ENCODE measurements at regions not wholly inside any gene's neighbourhood (a gene's known extent, or its start where the extent isn't known, plus 50 kb on each side); places are given as distances from the start of the nearest gene placed in this dataset.

GRCh38 chr3:99515891-99516290, 122.5 kb upstream of the COL8A1 start:
- Histone ChIP-seq H3K27me3 (no peaks in the 10 kb centered on the region), H3K4me3 (no peak overlapping the region), H3K4me1 (no peaks in the 10 kb centered on the region), H3K27ac (no peak overlapping the region), H3K9me3 (no peaks in the 10 kb centered on the region), H3K36me3 (no peaks in the 10 kb centered on the region)
- no peak for DNase-seq (ENCODE audit: extremely low spot score in 2 of 2)
- TF ChIP-seq POLR2AphosphoS5 (IDR thresholded peaks at IDR 0.05; ENCODE audit: insufficient read depth in 1 of 2, low read depth in 1 of 2): no peak
- no peak for TF ChIP-seq POLR2A (IDR thresholded peaks at IDR 0.05)
- TF ChIP-seq CTCF (IDR thresholded peaks at IDR 0.05): no peak
- intact Hi-C loops (cut with DNase I): no loop called here

GRCh38 chr3:99509224-99509623, 129.2 kb upstream of the COL8A1 start:
- H3K36me3 ChIP-seq: no peaks in the 10 kb centered on the region
- H3K4me1 ChIP-seq: no peaks in the 10 kb centered on the region
- intact Hi-C loops (cut with DNase I): no loop called here
- H3K27ac ChIP-seq: no peak overlapping the region
- no peaks in the 10 kb centered on the region for H3K9me3 ChIP-seq
- H3K27me3 ChIP-seq: no peaks in the 10 kb centered on the region
- no peak for DNase-seq (ENCODE audit: extremely low spot score in 2 of 2)
- no peak for TF ChIP-seq POLR2AphosphoS5 (IDR thresholded peaks at IDR 0.05; ENCODE audit: insufficient read depth in 1 of 2, low read depth in 1 of 2)
- TF ChIP-seq POLR2A (IDR thresholded peaks at IDR 0.05): no peak
- TF ChIP-seq CTCF (IDR thresholded peaks at IDR 0.05): no peak
- no peak overlapping the region for H3K4me3 ChIP-seq

DNA sequence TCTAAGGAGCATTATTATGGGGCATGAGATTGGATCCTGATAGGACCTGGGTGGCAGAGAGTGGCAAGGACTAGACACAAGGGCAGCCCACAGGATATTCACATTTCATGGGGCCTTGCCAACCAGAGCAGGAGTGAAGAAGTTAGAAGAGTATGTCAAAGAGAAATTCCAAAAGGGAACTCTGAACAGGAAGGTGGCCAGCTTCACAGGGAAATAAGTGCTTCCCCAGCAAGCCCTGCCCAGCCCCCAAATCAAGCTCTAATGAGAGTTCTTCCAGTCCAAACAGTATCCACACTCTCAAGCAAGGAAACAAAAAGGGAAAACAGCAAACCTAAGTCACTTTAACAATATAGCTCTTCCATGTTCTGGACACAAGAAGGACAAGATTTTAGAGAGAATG, 130.2 kb upstream of the COL8A1 start:
- Histone ChIP-seq H3K27me3 (no peaks in the 10 kb centered on the region), H3K36me3 (no peaks in the 10 kb centered on the region), H3K27ac (no peak overlapping the region), H3K9me3 (no peaks in the 10 kb centered on the region), H3K4me1 (no peaks in the 10 kb centered on the region), H3K4me3 (no peak overlapping the region)
- TF ChIP-seq CTCF (IDR thresholded peaks at IDR 0.05) (no peak), POLR2A (IDR thresholded peaks at IDR 0.05) (no peak), POLR2AphosphoS5 (IDR thresholded peaks at IDR 0.05; ENCODE audit: insufficient read depth in 1 of 2, low read depth in 1 of 2) (no peak)
- intact Hi-C loops (cut with DNase I): no loop called here
- no peak for DNase-seq (ENCODE audit: extremely low spot score in 2 of 2)

- no peak overlapping the region for H3K4me3 ChIP-seq
- intact Hi-C loops (cut with DNase I): no loop called here
- H3K27ac ChIP-seq: no peak overlapping the region
These were observed 132.6 kb upstream of the COL8A1 start for GRCh38 chr3:99505646-99506269.

More at GRCh38 chr3:99505646-99506269, 132.6 kb upstream of the COL8A1 start:
- H3K27me3 ChIP-seq: no peaks in the 10 kb centered on the region
- TF ChIP-seq POLR2AphosphoS5 (IDR thresholded peaks at IDR 0.05; ENCODE audit: insufficient read depth in 1 of 2, low read depth in 1 of 2) (no peak), POLR2A (IDR thresholded peaks at IDR 0.05) (no peak), CTCF (IDR thresholded peaks at IDR 0.05) (no peak)
- H3K9me3 ChIP-seq: no peaks in the 10 kb centered on the region
- no peaks in the 10 kb centered on the region for H3K4me1 ChIP-seq
- DNase-seq (ENCODE audit: extremely low spot score in 2 of 2): no peak
- no peaks in the 10 kb centered on the region for H3K36me3 ChIP-seq
